ENCODE measurements at regions not wholly inside any gene's neighbourhood (a gene's known extent, or its start where the extent isn't known, plus 50 kb on each side); places are given as distances from the start of the nearest gene placed in this dataset.

DNA sequence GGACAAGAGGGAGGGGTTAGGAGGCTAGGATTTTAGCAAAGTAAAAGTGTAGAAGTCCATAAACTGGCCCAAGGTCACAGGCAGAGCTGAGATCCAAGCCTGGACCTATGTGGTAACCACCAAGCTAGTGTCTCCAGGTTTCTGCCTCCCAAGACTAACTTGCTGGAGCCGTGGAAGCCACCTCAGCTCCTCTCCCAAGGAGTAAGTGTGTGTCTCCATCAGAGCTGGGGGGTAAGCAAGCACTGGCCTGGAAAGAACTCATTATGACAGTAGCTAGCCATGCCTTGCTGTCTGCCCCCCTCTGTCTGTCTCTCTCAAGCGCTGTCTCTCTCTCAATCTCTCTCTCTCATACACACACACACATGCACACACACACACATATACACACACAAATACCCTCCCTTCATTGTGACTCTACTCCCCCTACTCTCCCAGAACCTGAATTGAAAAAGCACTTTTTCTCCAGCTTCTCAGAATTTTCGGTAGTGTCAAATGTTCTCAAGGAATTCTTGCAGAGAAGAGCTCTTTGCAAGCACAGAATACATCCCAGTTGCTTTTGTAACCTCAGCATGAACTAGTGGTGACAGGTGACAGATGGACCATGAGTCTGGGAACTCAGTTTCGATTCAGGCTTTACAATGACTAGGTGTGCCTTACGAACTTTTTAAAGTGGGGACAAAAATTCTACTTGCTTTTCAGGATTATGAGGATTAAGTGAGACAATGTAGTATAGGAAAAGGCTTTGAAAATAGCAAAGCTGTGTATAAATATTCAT, 238.0 kb upstream of the FGGY start:
- ATAC-seq (no peak), DNase-seq (no peak)

DNA sequence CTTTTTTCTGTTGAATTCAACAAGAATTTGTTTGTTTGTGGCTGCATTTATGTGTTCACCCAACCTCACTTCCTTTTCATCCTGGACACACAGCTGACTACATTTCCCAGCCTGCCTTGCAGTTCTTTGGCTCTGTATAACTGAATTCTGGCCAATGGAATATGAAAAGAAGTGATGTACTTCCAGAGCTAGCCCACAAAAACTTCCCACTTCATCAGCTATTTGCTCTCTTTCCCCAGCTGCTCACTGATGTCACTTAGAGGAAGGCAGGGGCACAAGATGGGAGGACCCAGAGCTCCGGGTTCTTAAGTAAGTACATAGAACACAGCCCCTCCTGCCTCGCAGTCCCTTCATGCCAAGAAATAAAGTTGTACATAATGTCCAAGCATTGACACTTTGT, 235.0 kb upstream of the FGGY start:
- ATAC-seq = no peak
- no peak for DNase-seq

DNA sequence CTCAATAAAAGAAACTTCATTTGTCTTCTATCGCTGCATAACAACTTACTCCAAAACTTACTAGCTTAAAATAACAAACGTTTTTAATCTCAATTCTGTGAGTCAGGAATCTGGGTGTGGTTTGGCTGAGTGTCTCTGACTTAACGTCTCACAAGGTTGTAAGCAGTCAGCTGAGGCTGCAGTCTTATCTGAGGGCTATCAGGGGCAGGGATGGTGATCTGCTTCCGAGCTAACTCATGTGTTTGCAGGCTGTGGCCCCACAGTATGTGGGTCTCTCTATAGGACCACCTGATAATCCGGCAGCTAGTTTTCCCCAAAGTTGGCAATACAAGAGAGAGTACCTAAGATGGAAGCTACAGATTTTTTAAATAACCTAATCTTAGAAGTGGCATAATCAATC, 234.2 kb upstream of the FGGY start:
- no peak for ATAC-seq

DNA sequence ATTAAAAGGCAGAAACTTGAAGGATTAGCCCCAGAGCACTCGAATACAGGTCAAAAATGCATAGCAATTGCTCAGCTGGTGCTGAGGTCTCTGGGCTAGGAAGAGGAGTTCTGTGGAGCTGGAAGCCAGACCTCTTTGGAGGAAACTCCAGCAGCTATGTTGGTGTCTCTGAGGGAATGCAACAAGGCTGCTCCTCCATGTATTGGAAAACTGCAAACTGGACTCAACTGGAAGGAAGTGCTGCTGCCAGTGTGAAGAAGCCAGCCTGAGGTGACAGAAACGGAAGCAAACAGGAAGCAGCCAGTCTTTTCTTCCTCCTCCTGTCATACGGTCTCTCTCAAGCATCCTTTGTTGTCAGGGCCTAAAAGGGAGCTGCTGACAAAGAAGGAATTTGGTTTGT, 233.4 kb upstream of the FGGY start:
- ATAC-seq (no peak), DNase-seq (no peak)

More for the DNA sequence above, 234.2 kb upstream of the FGGY start:
- no peak for DNase-seq

DNA sequence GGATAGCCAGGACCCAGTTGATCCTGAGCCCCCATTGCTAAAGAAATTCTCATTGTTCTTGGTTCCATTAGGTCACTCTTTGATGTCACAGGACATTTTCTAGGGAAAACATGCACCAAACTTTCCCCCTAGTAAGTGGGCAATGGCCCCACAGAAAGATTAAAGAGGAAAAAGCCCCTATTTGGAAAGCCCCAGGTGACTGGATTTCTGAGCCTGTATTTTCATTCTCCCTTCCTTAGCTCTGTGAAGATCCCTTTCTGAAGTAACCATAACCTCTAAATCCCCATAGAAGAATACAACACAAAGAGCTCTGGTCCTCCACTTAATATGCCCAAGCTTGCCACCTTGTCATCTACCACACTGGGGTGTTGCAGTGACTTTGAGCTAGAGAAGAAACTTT, 232.3 kb upstream of the FGGY start:
- no peak for DNase-seq
- no peak for ATAC-seq

DNA sequence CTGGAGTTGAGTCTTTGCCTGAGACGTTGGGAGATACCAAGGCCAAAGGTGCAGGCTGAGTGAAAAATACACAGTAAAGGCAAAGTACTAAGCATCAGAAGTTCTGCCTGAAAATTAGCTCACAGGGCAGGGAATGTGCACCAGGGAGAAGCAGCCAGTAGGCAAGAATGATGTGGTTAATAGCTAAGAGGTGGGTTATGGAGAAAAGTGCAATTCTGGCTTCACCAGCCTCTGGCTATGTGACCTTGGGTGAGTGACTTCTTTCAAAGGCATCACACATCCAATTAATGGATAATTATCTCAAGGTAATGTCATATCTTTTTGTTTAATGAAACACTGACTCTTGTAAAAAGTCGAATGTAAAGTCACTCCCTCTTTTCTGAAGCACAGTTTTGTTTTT, 230.7 kb upstream of the FGGY start:
- no peak for ATAC-seq
- no peak for DNase-seq

DNA sequence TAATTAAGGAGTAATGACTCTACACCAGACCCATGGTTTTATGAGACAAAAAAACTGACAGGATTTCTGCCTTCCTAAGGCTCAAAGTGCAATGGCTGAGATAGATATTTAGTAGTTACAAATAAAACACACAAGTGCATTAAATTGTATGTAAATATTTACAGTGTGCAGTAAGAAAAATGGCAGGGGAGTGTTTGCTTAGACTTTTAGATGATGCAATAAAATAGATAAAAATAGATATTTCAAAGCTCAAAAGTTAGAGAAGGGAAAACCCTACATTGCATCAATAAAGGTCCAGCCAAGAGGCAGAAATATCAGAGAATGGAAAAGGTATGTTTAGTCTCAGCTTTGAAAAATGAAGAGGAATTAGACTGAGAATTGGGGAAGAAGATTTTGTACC, 226.3 kb upstream of the FGGY start:
- DNase-seq (no peak), ATAC-seq (no peak)

DNA sequence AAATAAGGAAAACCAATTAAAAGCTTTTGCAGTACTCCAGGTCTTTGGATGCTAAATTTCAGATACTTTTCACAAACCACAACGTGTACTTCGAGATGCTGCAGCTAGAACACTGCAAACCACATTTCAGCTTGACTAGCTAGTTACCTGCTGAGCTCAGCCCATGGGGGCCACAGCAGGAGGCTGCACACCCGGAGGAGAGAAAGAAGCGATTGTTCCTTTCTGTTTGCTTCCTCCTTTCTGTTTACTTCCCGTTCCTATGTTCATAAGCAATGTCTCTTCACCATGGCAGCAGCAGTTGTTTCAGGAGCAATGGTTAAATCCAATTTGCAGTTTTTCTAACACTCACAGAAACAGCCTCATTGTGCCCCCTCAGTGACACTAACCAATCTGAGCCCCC, 225.6 kb upstream of the FGGY start:
- peak; percentile 45 for ATAC-seq
- peak; percentile 22 for DNase-seq

DNA sequence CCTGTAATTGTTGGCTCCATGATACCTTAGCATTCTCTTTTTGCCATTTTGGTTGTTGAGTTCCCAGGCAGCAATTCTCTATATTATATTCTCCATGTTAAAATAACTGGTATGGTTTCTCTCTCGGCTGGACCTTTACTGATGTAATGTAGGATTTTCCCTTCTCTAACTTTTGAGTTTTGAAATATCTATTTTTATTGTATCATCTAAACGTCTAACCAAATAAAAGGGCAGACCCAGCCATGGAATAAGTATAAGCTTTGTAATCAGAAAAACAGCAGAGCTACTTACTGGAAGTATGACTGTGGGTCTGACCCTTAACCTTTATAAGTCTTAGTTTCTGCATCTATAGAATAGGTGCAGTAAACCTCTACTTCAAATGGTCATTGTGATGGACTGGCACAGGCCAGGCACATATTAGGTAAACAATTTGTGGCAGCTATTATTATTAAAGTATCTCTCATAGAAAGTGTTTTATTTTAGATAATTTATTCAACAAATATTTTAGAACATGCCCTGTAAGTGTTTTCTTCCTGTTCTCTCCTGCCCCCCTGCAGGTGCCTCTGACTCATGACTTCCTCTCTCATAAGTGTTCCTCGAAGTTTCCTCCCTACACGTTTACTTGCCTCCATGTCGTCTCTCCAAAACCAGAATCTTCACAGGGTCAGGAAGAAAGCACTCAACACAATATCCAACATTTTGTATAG, 224.9 kb upstream of the FGGY start:
- DNase-seq = peak; percentile 20
- peak; percentile 76 for ATAC-seq

DNA sequence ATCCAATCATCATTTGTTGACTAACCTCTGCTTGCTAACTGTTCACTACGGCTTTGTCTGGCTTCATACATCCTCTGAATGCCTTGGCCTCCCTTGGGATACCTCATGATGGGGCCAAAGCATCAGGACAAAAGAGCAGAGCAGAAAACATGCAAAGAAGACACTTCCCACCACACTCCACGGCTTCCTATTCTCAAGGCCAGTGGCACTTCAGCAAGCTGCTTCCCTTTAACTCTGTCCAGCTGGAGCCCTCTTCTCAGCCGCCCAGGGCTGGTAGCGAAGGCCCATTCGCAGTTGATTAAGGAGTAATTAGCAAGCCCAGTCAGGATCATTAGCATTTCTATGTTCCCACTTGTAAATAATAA, 224.3 kb upstream of the FGGY start:
- ATAC-seq = no peak
- DNase-seq = no peak

DNA sequence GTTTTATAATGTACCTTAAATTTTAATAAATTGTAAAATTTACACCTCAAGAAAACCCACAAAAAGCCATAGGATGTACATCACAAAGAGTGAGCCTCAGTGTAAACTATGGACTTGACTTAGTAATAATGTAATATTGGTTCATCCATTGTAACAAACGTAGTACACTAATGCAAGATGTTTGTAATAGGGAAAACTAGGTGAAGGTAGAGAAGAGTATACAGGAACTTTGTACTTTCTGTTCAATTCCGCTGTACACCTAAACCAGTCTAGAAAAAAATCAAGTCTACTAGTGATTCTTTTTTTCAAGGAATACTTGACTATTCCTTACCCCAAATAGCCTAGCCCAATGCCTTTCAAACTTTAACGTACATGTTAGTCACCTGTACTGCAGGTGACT, 222.3 kb upstream of the FGGY start:
- ATAC-seq (no peak), DNase-seq (no peak)

DNA sequence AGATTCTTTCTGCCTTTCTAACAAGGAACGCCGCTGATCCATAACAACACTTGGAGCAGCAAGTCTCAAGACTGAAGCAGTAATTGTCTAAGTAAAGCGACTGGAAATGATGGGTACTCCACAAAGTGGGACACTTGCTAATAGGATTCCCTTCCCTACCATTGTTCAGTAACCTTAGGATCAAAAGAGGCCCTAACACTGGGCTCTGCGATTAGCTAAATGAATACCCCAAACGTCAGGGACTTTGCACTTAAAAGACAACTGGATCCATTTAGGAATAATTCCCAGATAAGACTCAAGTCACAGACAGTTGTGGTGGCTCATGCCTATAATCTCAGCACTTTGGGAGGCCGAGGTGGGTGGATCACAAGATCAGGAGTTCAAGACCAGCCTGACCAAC, 221.9 kb upstream of the FGGY start:
- no peak for ATAC-seq
- no peak for DNase-seq

DNA sequence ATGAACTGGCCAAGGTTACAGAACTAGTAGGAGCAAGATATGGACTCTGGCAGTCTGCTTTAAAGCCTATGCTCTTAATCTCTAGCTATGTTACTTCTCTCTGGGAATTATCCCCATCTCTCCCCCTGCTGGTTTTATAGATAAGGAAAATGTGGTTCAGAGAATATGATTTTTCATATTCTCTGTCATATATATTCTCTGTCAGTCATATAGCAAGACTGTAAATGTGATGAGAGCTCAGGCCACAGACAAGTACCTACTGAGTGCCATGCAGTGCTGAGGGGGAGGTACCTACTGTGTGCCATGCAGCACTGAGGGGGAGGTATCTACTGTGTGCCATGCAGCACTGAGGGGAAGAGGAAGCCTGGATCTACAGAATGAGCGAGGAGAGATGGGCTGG, 220.3 kb upstream of the FGGY start:
- DNase-seq = no peak
- ATAC-seq = no peak

DNA sequence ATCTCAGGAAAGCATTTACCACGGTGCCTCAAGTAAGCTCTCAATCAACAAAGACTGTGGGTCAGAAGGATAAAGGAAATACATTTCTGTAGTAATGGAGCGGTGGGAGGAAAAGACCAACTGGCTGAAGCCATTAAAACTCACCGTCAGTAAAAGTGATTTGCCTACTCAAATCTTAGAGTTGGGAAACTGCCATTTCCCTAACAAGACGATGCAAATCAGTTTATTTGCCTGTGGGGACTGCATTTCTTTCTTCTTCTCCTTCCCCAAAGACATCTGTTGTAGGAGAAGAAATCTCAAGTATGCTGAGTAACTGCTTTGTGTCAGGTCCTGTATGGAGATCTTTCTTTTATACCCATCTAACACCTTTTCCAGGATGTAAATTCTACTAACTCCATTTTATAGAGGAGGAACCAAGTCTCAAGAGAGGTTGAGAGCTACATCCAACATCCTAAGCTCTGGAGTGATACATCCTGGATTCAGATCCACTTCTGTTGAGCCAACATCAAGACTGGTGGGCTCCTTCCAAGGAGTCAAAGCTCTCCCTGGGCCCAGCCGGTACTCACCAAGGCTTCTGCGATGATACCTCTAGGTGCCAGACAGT, 219.3 kb upstream of the FGGY start:
- ATAC-seq = no peak
- no peak for DNase-seq

DNA sequence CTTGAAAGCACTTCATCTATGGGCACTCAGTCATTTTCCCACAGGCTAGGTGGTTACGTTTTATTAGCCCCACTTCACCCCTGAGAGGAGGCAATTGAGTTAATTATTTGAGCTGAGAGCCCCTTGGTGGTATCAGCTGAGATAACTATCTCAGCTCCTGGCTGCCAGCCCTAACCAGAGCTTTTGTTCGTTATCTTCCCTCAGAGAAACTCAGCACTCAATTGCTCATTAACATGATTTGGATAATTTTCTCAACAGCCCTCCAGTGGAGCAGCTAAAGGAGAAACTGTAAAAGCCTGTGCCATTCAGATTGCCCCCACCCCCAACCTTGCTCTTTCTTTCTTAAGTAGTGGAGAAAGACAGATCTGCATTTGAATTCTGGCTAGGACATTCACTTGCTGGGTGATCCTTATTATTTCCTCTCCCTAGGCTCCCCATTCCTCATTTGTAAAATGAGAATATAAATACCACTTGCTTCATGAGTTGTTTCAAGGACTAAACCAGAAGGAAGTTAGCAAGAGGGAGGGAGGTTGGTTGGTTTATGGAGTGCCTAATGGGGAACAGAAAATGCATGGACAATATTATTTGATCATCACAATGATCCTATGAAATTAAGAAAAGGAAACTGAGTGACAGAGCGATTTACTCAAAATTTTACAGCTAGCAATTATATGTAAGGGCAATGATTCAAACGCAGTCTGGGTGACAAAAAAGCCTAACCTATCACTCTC, 218.7 kb upstream of the FGGY start:
- DNase-seq = no peak
- no peak for ATAC-seq

DNA sequence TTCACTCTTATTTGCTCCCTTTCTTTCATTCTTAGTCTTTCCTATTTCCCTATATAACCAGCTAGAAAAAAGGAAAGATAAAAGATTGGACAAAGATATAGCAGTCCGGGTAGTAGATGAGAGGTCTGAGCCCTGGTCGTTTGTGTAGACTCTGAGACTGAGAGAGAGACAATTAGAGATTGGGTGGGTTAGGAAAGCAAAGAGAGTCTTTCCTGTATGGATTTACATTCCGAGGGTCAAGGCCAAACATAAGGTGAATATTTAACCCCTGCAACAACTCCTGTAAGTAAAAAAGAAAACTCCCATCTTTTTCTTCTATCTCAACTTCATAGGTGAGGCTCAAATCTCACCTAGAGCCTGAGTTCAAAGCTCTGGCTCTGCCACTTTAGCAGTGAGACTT, 218.0 kb upstream of the FGGY start:
- DNase-seq (no peak), ATAC-seq (no peak)

DNA sequence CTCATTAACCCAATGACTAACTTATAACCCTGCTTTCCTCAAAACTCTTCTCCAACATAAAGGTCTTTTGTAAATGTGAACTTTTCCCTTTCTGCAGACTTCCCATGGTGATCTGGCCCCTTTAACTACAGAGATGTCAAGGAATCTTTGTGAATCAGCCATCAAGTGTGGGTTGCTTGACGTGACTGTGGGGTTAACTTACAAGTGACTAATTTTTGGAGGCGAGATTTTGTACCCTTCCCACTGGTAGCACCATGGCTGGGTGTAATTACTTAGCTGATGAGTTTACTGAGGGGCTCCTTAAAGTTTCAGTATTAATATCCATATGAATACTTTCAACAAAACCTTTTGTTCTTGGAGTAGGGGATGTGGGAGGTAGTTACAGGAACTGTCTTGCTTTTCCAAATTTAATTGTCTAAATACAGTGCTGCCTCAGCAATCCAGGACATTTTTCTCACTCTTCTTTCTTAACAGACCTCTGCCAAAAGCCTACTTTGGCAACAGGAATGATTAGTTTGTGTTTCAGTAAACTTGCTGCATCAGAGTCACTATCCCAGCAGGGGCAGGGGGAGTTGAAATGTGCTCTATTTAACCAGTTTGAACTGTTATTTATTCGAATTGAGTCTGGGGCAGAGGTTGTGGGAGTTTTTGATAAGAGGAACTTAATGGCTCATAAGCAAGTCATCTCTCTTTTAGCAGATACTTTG, 217.3 kb upstream of the FGGY start:
- DNase-seq = no peak
- peak; percentile 82 for ATAC-seq

DNA sequence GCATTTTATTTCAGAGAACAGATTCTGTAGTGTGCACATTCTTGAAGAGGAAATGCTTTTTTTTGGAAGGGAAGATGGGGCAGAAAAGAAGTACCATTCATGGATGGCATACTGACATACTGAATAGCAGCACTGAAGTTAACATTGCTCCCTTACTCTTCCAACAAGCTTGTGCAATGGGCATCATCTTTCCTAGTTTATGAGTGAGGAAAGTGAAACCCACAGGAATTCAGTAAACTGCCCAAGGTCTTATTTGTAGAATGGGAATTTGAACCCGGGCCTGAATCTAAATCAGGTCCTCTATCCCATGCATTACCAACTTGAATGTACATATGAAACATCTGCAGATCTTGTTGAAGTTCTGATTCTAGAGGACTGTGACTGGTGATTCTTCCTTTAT, 215.7 kb upstream of the FGGY start:
- ATAC-seq (no peak), DNase-seq (no peak)

DNA sequence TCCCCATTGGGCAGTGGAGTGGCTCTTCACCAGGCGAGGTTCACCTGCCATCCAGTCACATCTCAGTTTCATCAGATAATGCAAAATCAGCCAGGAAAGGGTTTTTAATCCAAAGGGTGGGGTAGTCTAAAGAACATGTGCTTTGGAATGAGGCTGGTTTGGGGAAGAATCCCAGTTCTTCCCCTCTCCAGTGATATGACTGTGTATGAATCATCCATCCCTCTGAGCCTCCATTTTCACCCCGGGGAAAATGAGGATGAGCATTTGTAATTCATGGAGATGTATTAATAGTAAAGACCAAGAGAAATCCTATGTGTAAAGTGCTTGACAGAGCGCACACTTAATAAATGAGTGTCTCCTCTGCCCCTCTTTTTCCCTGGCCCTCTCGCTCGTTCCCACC, 215.1 kb upstream of the FGGY start:
- DNase-seq = no peak
- ATAC-seq = no peak

DNA sequence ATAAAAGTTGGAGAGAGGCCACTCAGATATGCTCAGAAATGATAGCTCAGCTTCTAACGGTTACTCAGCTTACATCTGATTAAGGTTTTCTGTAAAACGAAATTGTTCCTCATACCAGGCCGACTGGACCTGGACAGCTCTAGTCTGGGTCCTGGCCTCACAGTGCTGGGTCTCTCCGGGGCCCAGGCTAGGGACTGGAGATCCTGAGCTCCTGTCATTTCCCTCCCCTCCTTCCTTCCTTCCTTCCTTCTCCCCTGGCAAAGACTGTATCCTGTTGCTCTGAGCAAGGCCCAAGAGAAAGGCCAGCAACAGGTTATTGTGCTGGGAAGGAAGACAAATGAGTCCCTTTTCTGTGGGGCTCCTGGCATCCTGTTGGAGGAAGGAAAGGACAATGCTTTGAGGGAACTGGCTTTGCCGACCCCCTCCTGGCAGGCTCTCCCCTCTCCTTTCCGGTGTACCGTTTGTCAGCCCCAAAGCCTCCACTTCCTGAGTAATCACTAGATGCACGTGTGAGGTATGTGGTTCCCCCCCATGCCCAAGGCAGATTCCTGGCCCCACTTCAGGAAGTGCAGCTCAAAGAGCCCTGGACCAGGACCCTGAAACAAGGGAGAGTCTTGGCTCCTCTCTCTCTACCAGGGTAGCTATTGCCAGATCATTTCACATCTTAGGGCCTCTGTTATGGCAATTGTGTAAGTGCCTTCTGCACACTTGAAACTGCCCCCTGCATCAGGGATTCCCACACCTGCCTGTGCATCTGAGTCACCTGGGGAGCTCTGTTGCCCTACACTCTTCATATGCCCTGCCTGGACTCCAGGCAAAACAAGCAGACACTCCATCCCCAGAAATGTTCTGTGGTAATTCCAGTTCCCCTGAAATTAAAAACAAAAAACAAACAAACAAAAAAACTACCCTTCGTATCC, 212.7 kb upstream of the FGGY start:
- DNase-seq = peak; percentile 11
- ATAC-seq = peak; percentile 41

DNA sequence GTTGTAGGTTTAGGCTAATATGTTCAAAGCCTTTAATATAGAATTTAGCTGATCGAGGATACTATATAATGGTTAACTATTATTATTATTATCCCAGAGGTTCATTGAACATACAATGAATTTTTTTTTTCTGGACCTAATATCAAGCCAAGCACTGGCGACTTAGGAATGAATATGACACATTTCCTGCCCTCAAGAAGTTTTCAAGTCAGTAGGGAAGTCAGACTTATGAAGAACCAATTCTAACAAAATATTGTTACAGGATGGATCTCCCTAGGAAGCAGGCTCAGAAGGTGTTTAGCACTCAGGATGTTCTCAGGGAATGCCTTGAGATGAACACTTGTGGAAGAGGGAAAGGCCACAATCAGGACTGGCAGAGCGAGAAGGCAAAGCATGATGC, 211.8 kb upstream of the FGGY start:
- ATAC-seq (no peak), DNase-seq (no peak)

Data from stimulated activated naive CD8-positive, alpha-beta T cell treated with anti-CD3 and anti-CD28 coated beads, Interleukin-15, Interleukin-2, amounts not matched to agents 100 U/mL and 50 U/mL, for 24 hours (primary cell).